ENCODE measurements at regions not wholly inside any gene's neighbourhood (a gene's known extent, or its start where the extent isn't known, plus 50 kb on each side); places are given as distances from the start of the nearest gene placed in this dataset.

DNA sequence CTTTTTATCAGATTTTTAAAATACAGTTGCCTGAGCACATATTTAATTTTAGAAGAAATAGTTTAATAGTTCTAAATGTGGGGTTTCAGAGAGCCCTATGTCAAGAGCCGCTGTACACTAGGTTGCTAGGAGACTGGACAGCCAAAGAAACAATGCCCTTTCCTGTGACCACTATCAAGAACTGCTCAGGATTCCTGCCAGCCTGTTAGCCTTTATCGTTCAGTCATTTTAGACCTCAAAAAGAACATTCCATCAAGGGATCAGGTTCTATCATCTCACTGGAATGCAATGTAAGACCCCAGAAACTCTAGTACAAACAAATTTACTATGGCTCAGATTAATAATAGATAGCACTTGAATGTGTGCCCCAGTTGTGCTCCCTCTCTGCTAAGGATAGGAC is 181.2 kb upstream of the CCN2 start:
- Histone ChIP-seq H3K36me3 (no peaks in the 10 kb centered on the region), H3K27ac (peak overlapping the region in 3 of 4 donors; percentile 77 to 89 (median 83)), H3K27me3 (no peaks in the 10 kb centered on the region), H3K4me1 (peaks cover 0 to 41% (median 24%) of the 10 kb centered on the region in 3 donors), H3K4me3 (no peak overlapping the region), H3K9me3 (no peaks in the 10 kb centered on the region)
- intact Hi-C loops (cut with DNase I) = no loop called here
- WGBS, 2 donors = 49 to 81% methylated on average over 2 of the region's 2 CpGs
- no peak for TF ChIP-seq POLR2A (IDR thresholded peaks at IDR 0.05)
- TF ChIP-seq, protein P1, sequence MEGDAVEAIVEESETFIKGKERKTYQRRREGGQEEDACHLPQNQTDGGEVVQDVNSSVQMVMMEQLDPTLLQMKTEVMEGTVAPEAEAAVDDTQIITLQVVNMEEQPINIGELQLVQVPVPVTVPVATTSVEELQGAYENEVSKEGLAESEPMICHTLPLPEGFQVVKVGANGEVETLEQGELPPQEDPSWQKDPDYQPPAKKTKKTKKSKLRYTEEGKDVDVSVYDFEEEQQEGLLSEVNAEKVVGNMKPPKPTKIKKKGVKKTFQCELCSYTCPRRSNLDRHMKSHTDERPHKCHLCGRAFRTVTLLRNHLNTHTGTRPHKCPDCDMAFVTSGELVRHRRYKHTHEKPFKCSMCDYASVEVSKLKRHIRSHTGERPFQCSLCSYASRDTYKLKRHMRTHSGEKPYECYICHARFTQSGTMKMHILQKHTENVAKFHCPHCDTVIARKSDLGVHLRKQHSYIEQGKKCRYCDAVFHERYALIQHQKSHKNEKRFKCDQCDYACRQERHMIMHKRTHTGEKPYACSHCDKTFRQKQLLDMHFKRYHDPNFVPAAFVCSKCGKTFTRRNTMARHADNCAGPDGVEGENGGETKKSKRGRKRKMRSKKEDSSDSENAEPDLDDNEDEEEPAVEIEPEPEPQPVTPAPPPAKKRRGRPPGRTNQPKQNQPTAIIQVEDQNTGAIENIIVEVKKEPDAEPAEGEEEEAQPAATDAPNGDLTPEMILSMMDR (IDR thresholded peaks at IDR 0.05) = no peak
- DNase-seq = no peak

DNA sequence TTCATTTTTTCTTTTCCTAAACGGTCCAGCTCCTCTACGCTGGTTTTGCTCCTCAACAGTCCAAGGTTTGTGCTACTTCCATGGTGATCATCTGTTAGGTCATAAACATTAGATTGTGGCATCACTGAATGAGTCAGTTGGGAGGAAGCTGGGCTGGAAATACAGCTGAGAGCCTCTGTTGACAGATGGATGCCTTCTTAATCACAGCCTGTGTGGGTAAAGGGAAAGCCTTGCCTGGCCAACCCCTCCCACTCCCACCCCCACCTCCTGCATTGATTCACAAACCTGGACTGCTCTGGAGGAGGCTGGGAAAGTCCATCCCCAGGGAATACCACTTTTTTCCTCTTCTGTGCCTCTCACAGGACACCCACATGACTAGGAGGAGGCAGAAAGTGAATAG is 180.6 kb upstream of the CCN2 start:
- Histone ChIP-seq H3K4me3 (no peak overlapping the region), H3K36me3 (no peaks in the 10 kb centered on the region), H3K9me3 (no peaks in the 10 kb centered on the region), H3K27me3 (no peaks in the 10 kb centered on the region), H3K27ac (peak overlapping the region; percentile 24 to 89 (median 80)), H3K4me1 (peaks cover 0 to 41% (median 24%) of the 10 kb centered on the region in 3 donors)
- intact Hi-C loops (cut with DNase I) = no loop called here
- TF ChIP-seq, protein P1 (IDR thresholded peaks at IDR 0.05) = no peak
- TF ChIP-seq POLR2A (IDR thresholded peaks at IDR 0.05) = no peak
- WGBS, 2 donors = 24 to 58% methylated on average over 2 of the region's 2 CpGs
- no peak for DNase-seq

DNA sequence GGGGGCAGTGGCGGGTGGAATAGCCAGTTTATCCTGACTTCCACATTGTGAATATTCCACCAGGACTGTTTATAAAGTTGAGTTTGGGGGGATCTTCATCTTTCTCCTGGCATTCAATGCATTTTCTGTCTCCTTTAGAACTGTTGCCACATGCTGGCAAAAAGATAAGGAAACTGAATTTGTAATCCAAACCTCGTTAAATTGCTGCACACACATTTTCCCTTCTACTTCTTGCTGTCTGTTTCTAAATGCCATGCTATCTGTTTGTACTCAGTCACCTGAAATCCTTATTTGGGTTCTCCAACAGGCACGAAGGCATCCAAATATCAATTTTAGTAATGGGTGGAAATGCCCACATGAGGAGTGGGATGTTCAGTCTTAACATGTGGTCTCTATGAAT is 180.2 kb upstream of the CCN2 start:
- no peaks in the 10 kb centered on the region for H3K9me3 ChIP-seq
- peak overlapping the region; percentile 63 to 89 (median 80) for H3K27ac ChIP-seq
- intact Hi-C loops (cut with DNase I) = no loop called here
- H3K4me1 ChIP-seq = peaks cover 0 to 41% (median 24%) of the 10 kb centered on the region in 3 donors
- no peaks in the 10 kb centered on the region for H3K27me3 ChIP-seq
- TF ChIP-seq POLR2A (IDR thresholded peaks at IDR 0.05) = no peak
- TF ChIP-seq, protein P1 (IDR thresholded peaks at IDR 0.05) = no peak
- peak overlapping the region in 1 of 4 donors; percentile 29 for H3K4me3 ChIP-seq
- no peak for DNase-seq
- no peaks in the 10 kb centered on the region for H3K36me3 ChIP-seq
- 32 to 43% methylated on average over 3 of the region's 3 CpGs for WGBS, 2 donors

DNA sequence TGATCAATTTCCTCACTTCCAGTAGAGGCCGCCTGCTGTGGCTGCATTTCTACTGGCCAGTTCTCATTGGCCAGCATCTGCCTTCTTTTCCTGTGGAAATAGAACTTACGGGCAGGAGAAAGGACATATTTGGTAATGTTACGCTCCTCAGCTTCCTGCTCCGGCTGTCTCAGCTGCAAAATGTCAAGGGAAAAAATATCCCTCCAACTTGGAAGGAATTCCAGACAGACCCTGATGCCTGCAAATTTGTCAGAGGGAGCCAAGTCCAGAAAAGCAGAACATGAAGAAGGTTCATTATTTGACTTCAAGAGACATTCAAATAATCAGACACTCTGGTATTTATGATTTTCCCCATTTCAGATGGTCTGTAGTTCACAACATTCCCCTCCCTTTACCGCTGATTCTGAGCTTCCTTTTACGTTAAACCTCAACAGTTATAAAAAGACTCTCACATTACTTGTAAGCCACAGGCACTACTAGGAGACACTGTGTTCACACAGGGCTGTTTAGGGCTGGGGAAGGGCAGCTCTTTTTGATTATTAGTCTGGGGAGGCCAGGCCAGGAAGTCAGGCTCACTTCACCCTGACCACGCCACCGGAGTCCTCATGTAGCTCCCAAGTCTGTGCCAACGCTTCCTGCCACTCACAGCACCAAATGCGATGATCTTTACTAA is 179.6 kb upstream of the CCN2 start:
- no peak for DNase-seq
- no peaks in the 10 kb centered on the region for H3K36me3 ChIP-seq
- H3K27ac ChIP-seq = peak overlapping the region; percentile 63 to 89 (median 80)
- TF ChIP-seq POLR2A (IDR thresholded peaks at IDR 0.05) = no peak
- TF ChIP-seq, protein P1 (IDR thresholded peaks at IDR 0.05) = no peak
- no peaks in the 10 kb centered on the region for H3K9me3 ChIP-seq
- 46 to 61% methylated on average over 10 of the region's 10 CpGs for WGBS, 2 donors
- H3K4me1 ChIP-seq = peaks cover 0 to 41% (median 24%) of the 10 kb centered on the region in 3 donors
- peak overlapping the region in 1 of 4 donors; percentile 29 for H3K4me3 ChIP-seq
- intact Hi-C loops (cut with DNase I) = no loop called here
- no peaks in the 10 kb centered on the region for H3K27me3 ChIP-seq

DNA sequence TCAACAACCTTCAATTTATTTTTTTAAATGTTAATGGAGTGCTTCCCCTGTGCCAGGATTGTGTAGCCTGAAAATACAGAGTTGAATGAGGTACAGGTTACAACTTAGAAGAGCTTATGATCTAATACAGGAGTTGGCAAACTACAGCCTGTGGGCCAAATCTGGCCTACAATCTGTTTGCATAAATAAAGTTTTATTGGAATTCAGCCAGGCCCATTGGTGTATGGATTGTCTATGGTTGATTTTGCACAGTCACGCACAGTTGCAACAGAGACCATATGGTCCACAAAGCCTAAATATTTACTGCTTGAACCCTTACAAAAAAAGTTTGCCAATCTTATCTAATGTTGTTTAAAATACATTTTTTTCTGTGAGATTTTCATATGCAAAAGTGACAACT is 177.3 kb upstream of the CCN2 start:
- WGBS, 2 donors = 80 to 89% methylated on average over 1 of the region's 1 CpG
- TF ChIP-seq, protein P1 (IDR thresholded peaks at IDR 0.05) = no peak
- no peak for TF ChIP-seq POLR2A (IDR thresholded peaks at IDR 0.05)
- Histone ChIP-seq H3K4me3 (no peak overlapping the region), H3K36me3 (no peaks in the 10 kb centered on the region), H3K4me1 (peaks cover 0 to 32% (median 24%) of the 10 kb centered on the region in 3 donors), H3K9me3 (no peaks in the 10 kb centered on the region), H3K27ac (no peak overlapping the region), H3K27me3 (no peaks in the 10 kb centered on the region)
- no peak for DNase-seq
- intact Hi-C loops (cut with DNase I) = no loop called here
